ENCODE measurements at regions not wholly inside any gene's neighbourhood (a gene's known extent, or its start where the extent isn't known, plus 50 kb on each side); places are given as distances from the start of the nearest gene placed in this dataset.

DNA sequence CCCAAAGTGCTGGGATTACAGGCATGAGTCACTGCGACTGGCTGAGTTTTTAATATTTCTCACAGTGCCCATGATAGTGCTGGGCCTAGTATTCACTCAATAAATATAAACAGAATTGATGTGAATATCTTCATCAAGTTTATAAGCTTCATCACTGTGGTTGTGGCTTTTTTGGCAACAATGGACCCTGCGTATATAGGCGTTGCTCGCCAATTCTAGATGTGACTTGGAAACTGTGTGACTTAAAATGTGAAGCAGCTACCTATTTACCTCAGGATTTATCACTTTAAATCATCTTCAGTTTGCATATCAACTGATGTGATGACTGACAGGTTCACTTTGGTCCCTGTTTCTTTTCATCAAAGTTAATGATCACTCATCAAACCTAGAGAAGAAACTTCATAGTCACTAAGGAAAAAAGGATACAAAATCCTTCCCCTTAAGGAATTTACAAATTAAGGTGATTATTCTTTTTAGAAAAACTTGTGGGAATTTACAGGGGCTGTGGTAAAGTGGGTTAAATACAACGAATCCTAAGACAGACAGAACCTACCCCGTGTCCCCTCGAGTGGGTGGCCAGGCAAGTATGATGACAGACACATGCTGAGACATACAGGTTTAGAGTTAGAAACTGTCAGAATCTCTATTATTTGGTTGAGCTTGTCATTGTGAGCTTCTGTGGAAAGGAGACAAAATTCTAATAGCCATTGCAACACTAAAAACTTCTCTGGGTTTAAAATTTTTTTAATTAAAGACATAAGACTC, 101.3 kb downstream of the AKAP11 start:
- ATAC-seq = no peak
- TF ChIP-seq ZNF8 (CRISPR knock-in tag; IDR thresholded peaks at IDR 0.05) (no peak), ZNF565 (CRISPR knock-in tag; conservative IDR thresholded peaks at IDR 0.05; ENCODE audit: low read depth) (no peak), PATZ1 (CRISPR knock-in tag; IDR thresholded peaks at IDR 0.05; ENCODE audit: borderline replicate concordance) (no peak), ZC3H10 (CRISPR knock-in tag; IDR thresholded peaks at IDR 0.05) (no peak)

DNA sequence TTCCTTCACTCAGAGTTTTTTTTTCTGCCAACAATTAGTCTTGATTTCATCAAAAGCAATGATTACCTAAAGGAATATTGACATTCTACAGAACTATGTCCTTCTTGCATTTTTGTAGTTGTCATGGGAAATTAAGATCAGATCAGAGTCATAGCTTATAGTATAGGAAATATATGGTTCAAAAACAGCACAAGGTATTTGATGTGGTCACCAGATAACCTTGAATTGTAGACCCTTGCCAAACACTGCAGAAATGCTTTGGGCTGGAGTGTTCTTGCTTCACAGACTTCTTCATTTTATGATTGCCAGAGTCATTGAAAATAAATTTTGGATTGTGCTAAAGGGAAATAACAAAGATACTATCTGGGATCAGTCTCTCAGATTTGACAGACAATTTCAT, 103.7 kb downstream of the AKAP11 start:
- no peak for ATAC-seq

DNA sequence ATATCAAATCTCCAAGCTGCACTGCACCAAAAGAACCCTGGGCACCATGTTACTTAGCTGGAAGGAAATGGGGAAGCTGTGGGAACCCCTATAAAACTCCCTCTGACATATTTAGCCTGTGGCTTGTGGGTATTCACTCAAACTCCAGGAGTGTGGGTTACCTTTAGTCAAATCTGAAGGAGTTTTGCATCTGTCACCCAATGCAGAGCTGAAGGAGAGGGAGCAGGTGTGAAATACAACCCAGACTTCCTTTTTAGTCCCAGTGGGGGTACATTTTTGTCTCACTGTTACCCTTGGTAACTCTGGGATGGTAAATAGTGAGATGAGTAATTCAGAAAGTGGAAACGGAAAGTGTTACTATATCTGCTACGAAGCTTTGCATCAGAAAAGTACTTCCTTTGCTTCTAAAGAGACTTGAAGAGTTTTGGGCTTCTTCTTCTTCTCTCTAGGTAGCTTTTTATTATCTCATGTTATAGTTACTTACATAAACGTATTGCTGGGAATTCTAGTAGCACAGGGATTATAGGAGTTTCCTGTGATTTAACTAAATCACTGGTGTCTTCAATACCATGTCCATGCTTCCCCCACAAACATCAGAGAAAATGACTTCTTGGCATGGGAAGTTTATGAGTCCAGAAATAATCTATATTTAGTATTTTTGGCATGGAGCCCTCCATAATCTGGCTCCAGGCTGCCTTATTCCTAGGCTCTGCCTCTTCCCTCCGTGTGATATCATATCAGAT, 105.9 kb downstream of the AKAP11 start:
- no peak for ATAC-seq
- no peak for TF ChIP-seq TCF4 (CRISPR knock-in tag; IDR thresholded peaks at IDR 0.05; ENCODE audit: borderline replicate concordance)
- TF ChIP-seq OSR1 (CRISPR knock-in tag; IDR thresholded peaks at IDR 0.05) = no peak
- TF ChIP-seq, protein P1, sequence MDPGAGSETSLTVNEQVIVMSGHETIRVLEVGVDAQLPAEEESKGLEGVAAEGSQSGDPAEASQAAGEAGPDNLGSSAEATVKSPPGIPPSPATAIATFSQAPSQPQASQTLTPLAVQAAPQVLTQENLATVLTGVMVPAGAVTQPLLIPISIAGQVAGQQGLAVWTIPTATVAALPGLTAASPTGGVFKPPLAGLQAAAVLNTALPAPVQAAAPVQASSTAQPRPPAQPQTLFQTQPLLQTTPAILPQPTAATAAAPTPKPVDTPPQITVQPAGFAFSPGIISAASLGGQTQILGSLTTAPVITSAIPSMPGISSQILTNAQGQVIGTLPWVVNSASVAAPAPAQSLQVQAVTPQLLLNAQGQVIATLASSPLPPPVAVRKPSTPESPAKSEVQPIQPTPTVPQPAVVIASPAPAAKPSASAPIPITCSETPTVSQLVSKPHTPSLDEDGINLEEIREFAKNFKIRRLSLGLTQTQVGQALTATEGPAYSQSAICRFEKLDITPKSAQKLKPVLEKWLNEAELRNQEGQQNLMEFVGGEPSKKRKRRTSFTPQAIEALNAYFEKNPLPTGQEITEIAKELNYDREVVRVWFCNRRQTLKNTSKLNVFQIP (CRISPR knock-in tag; IDR thresholded peaks at IDR 0.05; ENCODE audit: borderline replicate concordance, low read depth) = no peak
- TF ChIP-seq ESRRG (CRISPR knock-in tag; IDR thresholded peaks at IDR 0.05) = no peak
- TF ChIP-seq ZFP30 (CRISPR knock-in tag; IDR thresholded peaks at IDR 0.05) = no peak
- TF ChIP-seq CSRNP3 (CRISPR knock-in tag; IDR thresholded peaks at IDR 0.05) = no peak

More for the DNA sequence above, 103.7 kb downstream of the AKAP11 start:
- TF ChIP-seq PATZ1 (CRISPR knock-in tag; IDR thresholded peaks at IDR 0.05; ENCODE audit: borderline replicate concordance) = no peak
- TF ChIP-seq CSRNP3 (CRISPR knock-in tag; IDR thresholded peaks at IDR 0.05) = no peak
- TF ChIP-seq ISL1 (CRISPR knock-in tag; IDR thresholded peaks at IDR 0.05) = no peak
- TF ChIP-seq, protein P1 (CRISPR knock-in tag; IDR thresholded peaks at IDR 0.05; ENCODE audit: borderline replicate concordance, low read depth) = no peak
- no peak for TF ChIP-seq OSR1 (CRISPR knock-in tag; IDR thresholded peaks at IDR 0.05)
- TF ChIP-seq GLIS3 (CRISPR knock-in tag; IDR thresholded peaks at IDR 0.05) = no peak
- no peak for TF ChIP-seq TOX (CRISPR knock-in tag; IDR thresholded peaks at IDR 0.05; ENCODE audit: borderline replicate concordance)
- TF ChIP-seq SNAI2 (CRISPR knock-in tag; IDR thresholded peaks at IDR 0.05) = no peak
- no peak for TF ChIP-seq PPARA (CRISPR knock-in tag; IDR thresholded peaks at IDR 0.05; ENCODE audit: borderline replicate concordance)
- TF ChIP-seq, protein P2, sequence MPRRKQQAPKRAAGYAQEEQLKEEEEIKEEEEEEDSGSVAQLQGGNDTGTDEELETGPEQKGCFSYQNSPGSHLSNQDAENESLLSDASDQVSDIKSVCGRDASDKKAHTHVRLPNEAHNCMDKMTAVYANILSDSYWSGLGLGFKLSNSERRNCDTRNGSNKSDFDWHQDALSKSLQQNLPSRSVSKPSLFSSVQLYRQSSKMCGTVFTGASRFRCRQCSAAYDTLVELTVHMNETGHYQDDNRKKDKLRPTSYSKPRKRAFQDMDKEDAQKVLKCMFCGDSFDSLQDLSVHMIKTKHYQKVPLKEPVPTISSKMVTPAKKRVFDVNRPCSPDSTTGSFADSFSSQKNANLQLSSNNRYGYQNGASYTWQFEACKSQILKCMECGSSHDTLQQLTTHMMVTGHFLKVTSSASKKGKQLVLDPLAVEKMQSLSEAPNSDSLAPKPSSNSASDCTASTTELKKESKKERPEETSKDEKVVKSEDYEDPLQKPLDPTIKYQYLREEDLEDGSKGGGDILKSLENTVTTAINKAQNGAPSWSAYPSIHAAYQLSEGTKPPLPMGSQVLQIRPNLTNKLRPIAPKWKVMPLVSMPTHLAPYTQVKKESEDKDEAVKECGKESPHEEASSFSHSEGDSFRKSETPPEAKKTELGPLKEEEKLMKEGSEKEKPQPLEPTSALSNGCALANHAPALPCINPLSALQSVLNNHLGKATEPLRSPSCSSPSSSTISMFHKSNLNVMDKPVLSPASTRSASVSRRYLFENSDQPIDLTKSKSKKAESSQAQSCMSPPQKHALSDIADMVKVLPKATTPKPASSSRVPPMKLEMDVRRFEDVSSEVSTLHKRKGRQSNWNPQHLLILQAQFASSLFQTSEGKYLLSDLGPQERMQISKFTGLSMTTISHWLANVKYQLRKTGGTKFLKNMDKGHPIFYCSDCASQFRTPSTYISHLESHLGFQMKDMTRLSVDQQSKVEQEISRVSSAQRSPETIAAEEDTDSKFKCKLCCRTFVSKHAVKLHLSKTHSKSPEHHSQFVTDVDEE (CRISPR knock-in tag; IDR thresholded peaks at IDR 0.05) = no peak
- no peak for TF ChIP-seq ZFP30 (CRISPR knock-in tag; IDR thresholded peaks at IDR 0.05)

Data from SK-N-SH treated with all-trans-retinoic acid at 6 μM for 48 hours (cell line).